Heart right ventricle (tissue), 16 donors: ENCODE measurements at regions not wholly inside any gene's neighbourhood (a gene's known extent, or its start where the extent isn't known, plus 50 kb on each side); places are given as distances from the start of the nearest gene placed in this dataset.
"Not testable (repeated sequence)": the region's sequence is repeated elsewhere in the genome, so short reads cannot be mapped to it uniquely, and the experiment has no call there.

ENCODE experiments used
- ATAC-seq, 8 donors: fragments of 200-7000 bp; cut with Tn5 transposase; one replicate each; pipeline ENCODE4 v1.9.1; 2020; ENCODE audit warnings: mild to moderate bottlenecking in 8 of 8, moderate library complexity in 8 of 8, moderate number of reproducible peaks in 1 of 8
- DNase-seq, 2 donors: peaks; one replicate each; pipeline ENCODE4 v3.0.0-alpha.2; 2020
- H3K27ac ChIP-seq, 10 donors: fragments of 200-600 bp; sonication (generic) in 2 of 10; one replicate each; pipeline versions ENCODE4 v1.5.0 to v1.8.0; 2020 to 2022; ENCODE audit warnings: mild to moderate bottlenecking in 3 of 10
- H3K27me3 ChIP-seq, 7 donors: fragments of 200-600 bp; one replicate each; pipeline ENCODE4 v1.8.0; 2021 to 2022; ENCODE audit warnings: mild to moderate bottlenecking in 2 of 7
- H3K36me3 ChIP-seq, 9 donors: fragments of 200-600 bp; sonication (generic) in 1 of 9; one replicate each; pipeline versions ENCODE4 v1.5.0 to v1.8.0; 2020 to 2022; ENCODE audit warnings: mild to moderate bottlenecking in 2 of 9
- H3K4me1 ChIP-seq, 9 donors: fragments of 200-600 bp; sonication (generic) in 1 of 9; one replicate each; pipeline versions ENCODE4 v1.5.0 to v1.8.0; 2020 to 2022; ENCODE audit warnings: mild to moderate bottlenecking in 4 of 9
- H3K4me3 ChIP-seq, 10 donors: fragments of 200-600 bp; sonication (generic) in 2 of 10; one replicate each; pipeline versions ENCODE4 v1.5.0 to v1.8.0; 2020 to 2022; ENCODE audit warnings: mild to moderate bottlenecking in 7 of 10, moderate library complexity in 2 of 10
- H3K9me3 ChIP-seq, 11 donors: fragments of 200-600 bp in 10 of 11; sonication (generic) in 2 of 11; one replicate each; pipeline versions ENCODE4 v1.5.0 to v1.8.0; 2013 to 2022; ENCODE audit warnings: mild to moderate bottlenecking in 2 of 11, control low read depth in 1 of 11, moderate library complexity in 1 of 11
- WGBS, 2 donors: extraction: QIAGEN DNeasy Blood & Tissue Kit; methylation state at CpG; one replicate each; pipeline ENCODE4 v1.1.7; 2013; ENCODE audit warnings: inconsistent platforms in 1 of 2; 5-methylcytosine and 5-hydroxymethylcytosine counted together
- intact Hi-C, 10 donors: fragments of 100-400 bp; cut with DNase I; formaldehyde crosslinking; loops; one replicate each; pipeline versions ENCODE4 v1.11.1 to v1.14.2; 2022
- donor health status: Arrhythmogenic right ventricular cardiomyopathy.
- donor health status: ischemic (EF 13 %, LVEDD 7.1; RV severe dilation, severe dysfunction).
- donor health status: healthy with polysubstance abuse.
- donor health status: DM: no; HTN: yes; CAD: no.
- donor health status: DM: no; HTN: no; CAD: no.
- donor health status: ischemic (EF 25% LVEDD 6.9; RV normal size, moderate dysfunction).
- donor health status: ischemic (EF 25% LVEDD 5.7; RV mildly dilated, moderate dysfunction).
- donor health status: healthy.
- donor health status: DM: yes; HTN: yes; CAD: no.
- donor health status: Ischemic cardiomyopathy.
- donor health status: ischemic (EF 35%, LVEDD 5.7; RV mildly dilated, moderate dysfunction).
- donor health status: nonischemic (EF 11% LVEDD 7.7; RV severe dilation, severe dysfunction).
- donor health status: DM: yes; HTN: yes; CAD: no.
- donor health status: PGD.
- donor health status: ischemic (EF 29% LVEDD 5.4; RV normal size, mild dysfunction).
- donor health status: nonischemic (EF 23%, LVEDD 6.1; RV moderate dilation, normal function).

DNA sequence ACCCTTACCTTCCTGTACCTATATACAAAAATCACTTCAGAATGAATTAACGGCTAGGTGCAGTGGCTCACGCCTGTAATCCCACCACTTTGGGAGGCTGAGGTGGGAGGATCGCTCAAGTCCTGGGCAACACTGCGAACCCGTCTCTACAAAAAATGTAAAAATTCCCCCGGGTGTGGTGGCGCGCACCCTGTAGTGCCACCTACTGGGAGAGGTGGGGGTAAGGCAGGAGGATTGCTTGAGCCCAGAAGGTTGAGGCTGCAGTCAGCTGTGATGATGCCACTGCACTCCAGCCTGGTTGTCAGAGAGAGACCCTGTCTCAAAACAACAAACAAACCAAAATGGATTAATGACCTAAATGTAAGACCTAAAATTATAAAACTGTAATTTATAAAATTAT is 307.6 kb downstream of the SPATA31A1 start:
- H3K4me1 ChIP-seq, DNase-seq, intact Hi-C loops, H3K9me3 ChIP-seq, ATAC-seq, H3K27ac ChIP-seq, H3K27me3 ChIP-seq, H3K36me3 ChIP-seq, H3K4me3 ChIP-seq: not testable (repeated sequence)
- WGBS, 2 donors, result no CpG with 5 or more reads among the region's 8 CpGs

DNA sequence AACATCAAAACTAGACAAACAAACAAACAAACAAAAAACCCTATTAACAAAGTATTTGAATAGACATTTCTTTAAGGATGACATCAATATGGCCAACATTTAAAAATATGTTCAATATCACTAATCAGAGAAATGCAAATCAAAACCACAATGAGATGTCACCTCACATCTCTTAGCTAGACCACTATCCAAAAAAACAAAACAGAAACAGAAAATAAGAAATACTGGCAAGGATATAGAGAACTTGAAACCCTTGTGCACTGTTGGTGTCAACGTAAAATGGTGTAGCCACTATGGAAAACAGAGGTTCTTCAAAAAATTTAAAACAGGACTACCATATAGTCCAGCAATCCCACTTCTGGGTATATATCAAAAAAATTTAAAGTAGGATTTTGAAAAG is 308.2 kb downstream of the SPATA31A1 start:
- WGBS, 2 donors, result no CpG with 5 or more reads among the region's 1 CpG
- intact Hi-C loops, H3K27me3 ChIP-seq, ATAC-seq, DNase-seq, H3K27ac ChIP-seq, H3K9me3 ChIP-seq, H3K4me3 ChIP-seq, H3K4me1 ChIP-seq, H3K36me3 ChIP-seq: not testable (repeated sequence)

GRCh38 chr9:39665020-39665419 is 309.6 kb downstream of the SPATA31A1 start:
- H3K4me1 ChIP-seq, H3K36me3 ChIP-seq, H3K9me3 ChIP-seq, H3K27ac ChIP-seq, ATAC-seq, H3K4me3 ChIP-seq, H3K27me3 ChIP-seq, DNase-seq, intact Hi-C loops: not testable (repeated sequence)
- WGBS, 2 donors, result 83 to 88% methylated on average over 4 of the region's 7 CpGs

DNA sequence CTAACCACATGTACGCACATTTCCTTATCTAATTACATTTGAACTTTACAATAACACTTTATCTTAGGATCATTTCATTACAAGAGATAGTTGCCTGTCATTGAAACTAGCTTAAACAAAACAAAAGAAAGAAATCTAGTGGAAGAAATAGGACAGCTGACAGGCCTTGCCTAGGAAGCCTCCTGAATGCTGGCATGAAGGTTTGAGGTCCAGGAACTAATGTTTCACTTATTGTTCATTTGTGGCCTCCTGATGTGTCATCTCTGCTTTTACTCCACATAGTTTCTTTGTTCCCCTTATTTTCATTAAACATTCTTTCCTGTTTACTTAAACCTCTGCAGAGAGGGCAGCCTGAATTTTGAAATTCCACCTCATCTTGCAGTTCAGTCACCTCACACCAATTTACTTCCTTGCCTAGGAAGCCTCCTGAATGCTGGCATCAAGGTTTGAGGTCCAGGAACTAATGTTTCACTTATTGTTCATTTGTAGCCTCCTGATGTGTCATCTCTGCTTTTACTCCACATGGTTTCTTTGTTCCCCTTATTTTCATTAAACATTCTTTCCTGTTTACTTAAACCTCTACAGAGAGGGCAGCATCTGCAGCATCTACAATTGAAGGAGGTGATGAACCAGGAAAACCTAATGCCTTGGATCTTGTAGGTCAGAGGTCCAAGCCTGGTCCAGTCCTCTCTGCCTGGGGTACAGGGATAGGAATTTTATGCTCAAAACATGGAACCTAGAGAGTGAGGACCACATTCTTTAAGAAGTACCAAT is 319.2 kb downstream of the SPATA31A1 start:
- H3K27me3 ChIP-seq, H3K4me1 ChIP-seq, H3K27ac ChIP-seq, ATAC-seq, intact Hi-C loops, H3K36me3 ChIP-seq, DNase-seq, H3K9me3 ChIP-seq, H3K4me3 ChIP-seq: not testable (repeated sequence)
- no CpG with 5 or more reads among the region's 1 CpG for WGBS, 2 donors

- WGBS, 2 donors, result no CpG with 5 or more reads among the region's 2 CpGs
- H3K9me3 ChIP-seq, DNase-seq, ATAC-seq, H3K4me1 ChIP-seq, intact Hi-C loops, H3K27ac ChIP-seq, H3K27me3 ChIP-seq, H3K36me3 ChIP-seq, H3K4me3 ChIP-seq: not testable (repeated sequence)
Measured at GRCh38 chr9:39675211-39675553, 319.7 kb downstream of the SPATA31A1 start.

DNA sequence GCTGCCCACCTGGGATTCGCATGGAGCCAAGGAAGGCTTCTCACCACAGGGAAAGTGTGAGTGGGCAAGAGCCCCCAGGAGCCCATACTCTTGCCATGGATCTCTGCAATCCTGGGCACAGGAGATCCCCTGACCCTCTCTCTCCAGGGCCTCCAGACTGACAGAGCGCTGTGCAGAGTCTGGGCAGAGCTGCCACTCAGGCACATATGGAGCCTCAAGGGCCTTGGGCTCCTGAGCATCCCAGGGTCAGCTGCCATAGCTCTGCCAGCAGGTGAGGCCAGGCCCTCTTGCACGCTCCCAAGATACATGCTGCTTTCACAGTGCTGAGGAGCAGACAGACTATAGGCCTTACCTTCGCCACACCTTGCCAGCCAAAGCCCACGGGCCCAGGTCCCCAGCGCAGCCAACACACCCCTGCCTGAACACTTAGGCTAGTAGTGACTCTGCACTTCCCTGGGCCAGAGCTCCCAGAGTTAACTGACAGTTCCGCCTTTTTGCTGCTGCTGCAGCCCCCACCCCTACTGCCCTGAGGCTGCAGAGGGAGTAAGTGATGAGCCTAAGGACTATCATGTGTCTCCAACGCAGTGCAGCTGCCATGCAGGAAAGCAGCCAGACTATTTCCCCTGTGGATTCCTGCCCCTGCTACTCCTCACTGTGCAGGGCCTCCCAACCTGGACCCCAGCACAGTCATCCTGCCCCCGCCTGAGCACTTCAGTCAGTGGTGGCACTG is 323.2 kb downstream of the SPATA31A1 start:
- WGBS, 2 donors, result no CpG with 5 or more reads among the region's 9 CpGs

GRCh38 chr9:39680694-39681401 is 325.4 kb downstream of the SPATA31A1 start:
- H3K27me3 ChIP-seq, ATAC-seq, H3K27ac ChIP-seq, intact Hi-C loops, H3K4me3 ChIP-seq, H3K36me3 ChIP-seq, H3K9me3 ChIP-seq, DNase-seq, H3K4me1 ChIP-seq: not testable (repeated sequence)
- WGBS, 2 donors, result 58% methylated on average over 2 of the region's 6 CpGs; no CpG with 5 or more reads in 1 of the 2 donors

More for the DNA sequence above, 323.2 kb downstream of the SPATA31A1 start:
- DNase-seq, H3K27ac ChIP-seq, ATAC-seq, H3K4me3 ChIP-seq, H3K9me3 ChIP-seq, H3K27me3 ChIP-seq, H3K36me3 ChIP-seq, H3K4me1 ChIP-seq, intact Hi-C loops: not testable (repeated sequence)

GRCh38 chr9:39728862-39729261 is 373.4 kb downstream of the SPATA31A1 start:
- H3K9me3 ChIP-seq, H3K4me3 ChIP-seq, DNase-seq, H3K27ac ChIP-seq, ATAC-seq, H3K4me1 ChIP-seq, intact Hi-C loops, H3K27me3 ChIP-seq, H3K36me3 ChIP-seq: not testable (repeated sequence)
- WGBS, 2 donors, result no CpG with 5 or more reads among the region's 2 CpGs

GRCh38 chr9:39744898-39745297 is 389.4 kb downstream of the SPATA31A1 start:
- H3K4me3 ChIP-seq, ATAC-seq, H3K36me3 ChIP-seq, H3K27me3 ChIP-seq, DNase-seq, H3K9me3 ChIP-seq, H3K27ac ChIP-seq, H3K4me1 ChIP-seq, intact Hi-C loops: not testable (repeated sequence)
- WGBS, 2 donors, result 38% methylated on average over 3 of the region's 17 CpGs; no CpG with 5 or more reads in 1 of the 2 donors

DNA sequence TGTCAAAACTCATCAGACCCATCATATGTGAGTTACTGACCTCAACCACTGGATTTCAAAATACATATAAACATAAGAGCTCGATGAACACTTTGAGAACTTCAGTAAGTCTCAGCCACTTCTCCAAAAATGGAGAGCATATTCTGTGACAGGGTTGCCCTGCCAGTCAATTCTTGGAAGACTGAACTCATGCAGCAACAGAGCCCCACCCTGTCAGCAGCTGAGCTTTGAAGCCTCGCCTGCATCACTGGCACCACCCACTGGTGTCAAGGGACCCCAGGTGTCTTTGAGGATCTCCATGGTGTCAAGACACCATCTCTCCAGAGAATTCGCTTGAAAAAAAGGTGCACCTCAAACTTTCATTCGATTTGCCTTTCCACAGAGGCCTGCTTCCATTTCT is 420.1 kb downstream of the SPATA31A1 start:
- H3K9me3 ChIP-seq, DNase-seq, H3K27ac ChIP-seq, intact Hi-C loops, H3K27me3 ChIP-seq, H3K4me3 ChIP-seq, H3K36me3 ChIP-seq, H3K4me1 ChIP-seq, ATAC-seq: not testable (repeated sequence)
- no CpG with 5 or more reads among the region's 4 CpGs for WGBS, 2 donors
